Transverse colon (tissue), 4 donors: ENCODE measurements at regions not wholly inside any gene's neighbourhood (a gene's known extent, or its start where the extent isn't known, plus 50 kb on each side); places are given as distances from the start of the nearest gene placed in this dataset.

ENCODE experiments used
- DNase-seq: peaks from one replicate; pipeline ENCODE4 v3.0.0-alpha.2; 2019
- H3K27ac ChIP-seq, 4 donors: fragments of 200-600 bp; sonication (generic); 2 replicates each; pipeline ENCODE4 v1.5.1; 2016 to 2018; ENCODE audit warnings: inconsistent platforms in 4 of 4
- H3K27me3 ChIP-seq: fragments of 200-600 bp; sonication (generic); 2 replicates; pipeline ENCODE4 v1.5.1; 2017; ENCODE audit warnings: inconsistent platforms
- H3K36me3 ChIP-seq, 4 donors: fragments of 200-600 bp; sonication (generic); 2 replicates each; pipeline ENCODE4 v1.5.1; 2017 to 2019; ENCODE audit warnings: inconsistent platforms in 4 of 4
- H3K4me1 ChIP-seq, 4 donors: fragments of 200-600 bp; sonication (generic); 2 replicates each; pipeline ENCODE4 v1.5.1; 2017 to 2020; ENCODE audit warnings: inconsistent platforms in 4 of 4
- H3K4me3 ChIP-seq, 4 donors: fragments of 200-600 bp; sonication (generic); 1 replicate in 1 of 4; 2 replicates in 3 of 4; pipeline versions ENCODE4 v1.5.1 to v1.6.1; 2017 to 2019; ENCODE audit warnings: inconsistent platforms in 4 of 4
- H3K9me3 ChIP-seq, 2 donors: fragments of 200-600 bp; sonication (generic); 2 replicates each; pipeline ENCODE4 v1.5.1; 2017 to 2019; ENCODE audit warnings: inconsistent platforms in 2 of 2
- EP300 ChIP-seq: sonication (generic); formaldehyde crosslinking; IDR thresholded peaks from one replicate; pipeline ENCODE4 v1.6.1; 2017; ENCODE audit warnings: antibody characterized with exemption, low read depth
- POLR2A ChIP-seq: fragments of 450-650 bp; IDR thresholded peaks from one replicate; pipeline ENCODE4 v1.6.1; 2016; ENCODE audit warnings: antibody characterized with exemption, mild to moderate bottlenecking, moderate library complexity
- POLR2AphosphoS5 ChIP-seq, 3 donors: sonication (generic); formaldehyde crosslinking; IDR thresholded peaks; one replicate each; pipeline ENCODE4 v1.6.1; 2016; ENCODE audit warnings: antibody characterized with exemption in 3 of 3
- WGBS, 2 donors: methylation state at CpG; one replicate each; pipeline ENCODE4 v1.1.5; 2018; ENCODE audit warnings: low coverage in 1 of 2; 5-methylcytosine and 5-hydroxymethylcytosine counted together
- in situ Hi-C, 4 donors: fragments of 200-750 bp; cut with MboI; loops; one replicate each; pipeline versions ENCODE4 v1.15.0 to v1.15.1; 2017; ENCODE audit warnings: low sequenced_read_pairs in 3 of 4, low pct_ligation_motif_present in 1 of 4, low pct_unique_long_range_greater_than_20kb in 1 of 4
- intact Hi-C: fragments of 100-400 bp; cut with DNase I; formaldehyde crosslinking; loops from one replicate; pipeline ENCODE4 v1.15.1; 2023; ENCODE audit warnings: low total_unique reads
- TF ChIP-seq, protein P1 (sequence below), 5 experiments: fragments of 200-600 bp in 3 of 5; fragments of 450-650 bp in 2 of 5; sonication (generic) in 3 of 5; IDR thresholded peaks; 1 replicate in 2 of 5; 2 replicates in 3 of 5; pipeline ENCODE4 v1.5.1; 2016 to 2017; ENCODE audit warnings: antibody characterized with exemption in 5 of 5, inconsistent platforms in 3 of 5, mild to moderate bottlenecking in 2 of 5, moderate library complexity in 1 of 5

DNA sequence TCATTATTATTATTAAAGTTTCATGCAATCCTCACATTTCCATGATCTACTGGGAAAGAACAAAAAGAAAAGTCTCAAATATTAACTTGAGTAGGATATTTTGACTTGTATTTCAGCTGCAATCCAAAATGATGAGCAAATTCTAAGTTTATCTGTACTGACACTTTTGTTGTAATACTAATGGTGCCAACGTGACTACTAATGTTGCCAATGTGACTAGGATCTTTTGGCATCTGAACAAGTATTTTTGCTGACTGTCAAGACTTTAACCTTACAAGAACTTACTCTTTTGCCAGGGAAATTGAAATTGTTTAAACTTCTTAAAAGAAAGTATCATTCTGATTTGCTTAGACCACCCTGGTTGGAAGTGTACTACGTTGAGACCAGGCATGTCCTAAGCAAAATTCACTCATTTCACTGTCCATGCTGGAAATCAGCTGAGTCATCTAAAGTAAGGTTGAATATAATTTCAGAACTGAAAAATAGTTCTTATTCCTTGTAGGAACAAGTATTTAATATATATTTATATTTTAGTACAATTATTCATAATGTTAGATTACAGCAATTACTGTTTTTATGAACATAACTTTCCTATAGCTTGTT, 78.5 kb upstream of the LYZL1 start:
- 39 to 56% methylated on average over 2 of the region's 2 CpGs for WGBS, 2 donors
- in situ Hi-C loops (no loop called here), intact Hi-C loops (no loop called here)
- H3K4me1 ChIP-seq = no peaks in the 10 kb centered on the region
- no peaks in the 10 kb centered on the region for H3K36me3 ChIP-seq
- no peaks in the 10 kb centered on the region for H3K27me3 ChIP-seq
- no peak for DNase-seq
- H3K27ac ChIP-seq = no peak overlapping the region
- no peak overlapping the region for H3K4me3 ChIP-seq
- H3K9me3 ChIP-seq = no peaks in the 10 kb centered on the region
- TF ChIP-seq POLR2A (no peak), POLR2AphosphoS5 (IDR thresholded peaks at IDR 0.05) (no peak), EP300 (no peak)
- TF ChIP-seq, protein P1, sequence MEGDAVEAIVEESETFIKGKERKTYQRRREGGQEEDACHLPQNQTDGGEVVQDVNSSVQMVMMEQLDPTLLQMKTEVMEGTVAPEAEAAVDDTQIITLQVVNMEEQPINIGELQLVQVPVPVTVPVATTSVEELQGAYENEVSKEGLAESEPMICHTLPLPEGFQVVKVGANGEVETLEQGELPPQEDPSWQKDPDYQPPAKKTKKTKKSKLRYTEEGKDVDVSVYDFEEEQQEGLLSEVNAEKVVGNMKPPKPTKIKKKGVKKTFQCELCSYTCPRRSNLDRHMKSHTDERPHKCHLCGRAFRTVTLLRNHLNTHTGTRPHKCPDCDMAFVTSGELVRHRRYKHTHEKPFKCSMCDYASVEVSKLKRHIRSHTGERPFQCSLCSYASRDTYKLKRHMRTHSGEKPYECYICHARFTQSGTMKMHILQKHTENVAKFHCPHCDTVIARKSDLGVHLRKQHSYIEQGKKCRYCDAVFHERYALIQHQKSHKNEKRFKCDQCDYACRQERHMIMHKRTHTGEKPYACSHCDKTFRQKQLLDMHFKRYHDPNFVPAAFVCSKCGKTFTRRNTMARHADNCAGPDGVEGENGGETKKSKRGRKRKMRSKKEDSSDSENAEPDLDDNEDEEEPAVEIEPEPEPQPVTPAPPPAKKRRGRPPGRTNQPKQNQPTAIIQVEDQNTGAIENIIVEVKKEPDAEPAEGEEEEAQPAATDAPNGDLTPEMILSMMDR (IDR thresholded peaks at IDR 0.05) = no peak

DNA sequence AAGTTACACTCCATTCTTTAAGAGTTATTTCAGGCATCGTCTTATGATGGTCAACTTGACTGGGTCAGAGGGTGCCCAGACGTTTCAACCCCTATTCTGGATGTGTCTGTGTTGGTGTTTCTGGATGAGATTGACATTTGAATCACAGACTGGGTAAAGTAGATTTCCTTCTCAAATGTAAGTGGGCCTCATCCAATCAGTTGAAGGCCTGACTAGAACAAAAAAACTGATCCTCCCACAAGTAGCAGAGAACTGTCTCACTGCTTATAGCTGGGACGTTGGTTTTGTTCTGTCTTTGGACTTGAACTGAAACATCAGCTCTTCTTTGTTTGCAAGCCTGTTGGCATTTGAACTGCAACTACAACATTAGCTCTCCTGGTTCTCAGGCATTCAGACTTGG, 76.3 kb upstream of the LYZL1 start:
- intact Hi-C loops = no loop called here
- H3K27ac ChIP-seq = no peak overlapping the region
- H3K27me3 ChIP-seq = no peaks in the 10 kb centered on the region
- no peak for DNase-seq
- H3K4me3 ChIP-seq = no peak overlapping the region
- no peaks in the 10 kb centered on the region for H3K9me3 ChIP-seq
- H3K36me3 ChIP-seq = no peaks in the 10 kb centered on the region
- WGBS, 2 donors = 43 to 57% methylated on average over 1 to 3 of the region's 3 CpGs
- TF ChIP-seq POLR2AphosphoS5 (IDR thresholded peaks at IDR 0.05) (no peak), EP300 (no peak), POLR2A (no peak)
- TF ChIP-seq, protein P1 (IDR thresholded peaks at IDR 0.05) = no peak
- no peaks in the 10 kb centered on the region for H3K4me1 ChIP-seq
- in situ Hi-C loops = no loop called here

DNA sequence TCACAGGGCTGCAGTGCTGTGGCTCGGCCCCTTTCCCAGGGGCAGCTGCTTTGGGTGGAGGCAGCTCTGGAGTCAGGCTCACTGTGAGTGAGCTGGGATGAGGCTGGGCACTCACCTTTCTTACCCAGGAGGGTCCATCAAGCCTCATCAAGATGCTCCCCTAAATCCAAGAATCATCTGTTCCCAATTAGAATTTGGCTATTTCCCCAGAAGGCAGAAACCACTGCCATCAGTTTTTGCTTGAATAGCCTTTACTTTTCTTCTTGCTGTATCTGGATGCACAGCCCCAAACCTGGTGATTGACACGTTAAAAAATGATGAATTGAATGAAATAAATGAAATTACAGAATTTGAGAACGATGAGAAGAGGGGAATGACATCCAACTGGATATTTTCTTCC, 74.3 kb upstream of the LYZL1 start:
- Histone ChIP-seq H3K36me3 (no peaks in the 10 kb centered on the region), H3K27me3 (no peaks in the 10 kb centered on the region), H3K9me3 (no peaks in the 10 kb centered on the region), H3K27ac (no peak overlapping the region), H3K4me3 (no peak overlapping the region), H3K4me1 (no peaks in the 10 kb centered on the region)
- 82 to 84% methylated on average over 3 of the region's 3 CpGs for WGBS, 2 donors
- no peak for TF ChIP-seq POLR2AphosphoS5 (IDR thresholded peaks at IDR 0.05)
- TF ChIP-seq, protein P1 (IDR thresholded peaks at IDR 0.05) = no peak
- no peak for DNase-seq
- in situ Hi-C loops (no loop called here), intact Hi-C loops (no loop called here)

DNA sequence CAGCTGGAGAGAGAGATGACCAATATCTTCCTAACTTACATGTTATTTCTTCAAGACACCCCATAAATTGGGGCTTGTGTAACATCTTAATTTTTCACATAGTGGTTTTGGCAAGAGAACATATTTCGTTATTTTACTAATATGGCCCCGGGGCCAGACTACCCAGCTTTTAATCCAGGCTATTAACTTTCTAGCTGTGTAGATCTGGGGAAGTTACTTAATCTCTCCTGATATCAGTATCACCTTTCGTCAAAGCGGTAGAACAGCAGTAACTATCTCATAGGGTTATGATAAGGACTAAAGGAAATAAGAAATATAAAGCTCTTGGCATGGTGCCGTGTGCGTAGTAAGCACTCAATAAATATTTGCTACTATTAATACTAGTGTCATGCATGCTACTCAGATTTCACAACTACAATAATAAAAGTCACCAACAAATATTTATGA, 71.6 kb upstream of the LYZL1 start:
- no peaks in the 10 kb centered on the region for H3K36me3 ChIP-seq
- no peaks in the 10 kb centered on the region for H3K4me1 ChIP-seq
- in situ Hi-C loops (no loop called here), intact Hi-C loops (no loop called here)
- 72 to 84% methylated on average over 5 to 6 of the region's 6 CpGs for WGBS, 2 donors
- H3K9me3 ChIP-seq = no peaks in the 10 kb centered on the region
- no peaks in the 10 kb centered on the region for H3K27me3 ChIP-seq
- H3K4me3 ChIP-seq = no peak overlapping the region
- DNase-seq = no peak
- TF ChIP-seq, protein P1 (IDR thresholded peaks at IDR 0.05) = no peak
- TF ChIP-seq EP300 = no peak
- TF ChIP-seq POLR2A = no peak
- no peak for TF ChIP-seq POLR2AphosphoS5 (IDR thresholded peaks at IDR 0.05)
- H3K27ac ChIP-seq = no peak overlapping the region
